ENCODE measurements at regions not wholly inside any gene's neighbourhood (a gene's known extent, or its start where the extent isn't known, plus 50 kb on each side); places are given as distances from the start of the nearest gene placed in this dataset.

- Histone ChIP-seq H3K9me3 (no peaks in the 10 kb centered on the region), H3K36me3 (no peaks in the 10 kb centered on the region), H3K4me3 (no peak overlapping the region), H3K4me1 (replicated peaks) (no peaks in the 10 kb centered on the region), H3K27ac (no peak overlapping the region), H3K27me3 (replicated peaks; ENCODE audit: insufficient read depth) (no peaks in the 10 kb centered on the region)
- TF ChIP-seq POLR2A (IDR thresholded peaks at IDR 0.05), result no peak
- TF ChIP-seq, protein P1, sequence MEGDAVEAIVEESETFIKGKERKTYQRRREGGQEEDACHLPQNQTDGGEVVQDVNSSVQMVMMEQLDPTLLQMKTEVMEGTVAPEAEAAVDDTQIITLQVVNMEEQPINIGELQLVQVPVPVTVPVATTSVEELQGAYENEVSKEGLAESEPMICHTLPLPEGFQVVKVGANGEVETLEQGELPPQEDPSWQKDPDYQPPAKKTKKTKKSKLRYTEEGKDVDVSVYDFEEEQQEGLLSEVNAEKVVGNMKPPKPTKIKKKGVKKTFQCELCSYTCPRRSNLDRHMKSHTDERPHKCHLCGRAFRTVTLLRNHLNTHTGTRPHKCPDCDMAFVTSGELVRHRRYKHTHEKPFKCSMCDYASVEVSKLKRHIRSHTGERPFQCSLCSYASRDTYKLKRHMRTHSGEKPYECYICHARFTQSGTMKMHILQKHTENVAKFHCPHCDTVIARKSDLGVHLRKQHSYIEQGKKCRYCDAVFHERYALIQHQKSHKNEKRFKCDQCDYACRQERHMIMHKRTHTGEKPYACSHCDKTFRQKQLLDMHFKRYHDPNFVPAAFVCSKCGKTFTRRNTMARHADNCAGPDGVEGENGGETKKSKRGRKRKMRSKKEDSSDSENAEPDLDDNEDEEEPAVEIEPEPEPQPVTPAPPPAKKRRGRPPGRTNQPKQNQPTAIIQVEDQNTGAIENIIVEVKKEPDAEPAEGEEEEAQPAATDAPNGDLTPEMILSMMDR (IDR thresholded peaks at IDR 0.05), result no peak
- TF ChIP-seq POLR2AphosphoS5 (IDR thresholded peaks at IDR 0.05), result no peak
- 54% methylated on average over 2 of the region's 2 CpGs for WGBS
- intact Hi-C loops (cut with DNase I), result no loop called here
- DNase-seq (ENCODE audit: low spot score), result no peak
Observed at GRCh38 chr7:69259445-69259844, 338.8 kb upstream of the AUTS2 start.

DNA sequence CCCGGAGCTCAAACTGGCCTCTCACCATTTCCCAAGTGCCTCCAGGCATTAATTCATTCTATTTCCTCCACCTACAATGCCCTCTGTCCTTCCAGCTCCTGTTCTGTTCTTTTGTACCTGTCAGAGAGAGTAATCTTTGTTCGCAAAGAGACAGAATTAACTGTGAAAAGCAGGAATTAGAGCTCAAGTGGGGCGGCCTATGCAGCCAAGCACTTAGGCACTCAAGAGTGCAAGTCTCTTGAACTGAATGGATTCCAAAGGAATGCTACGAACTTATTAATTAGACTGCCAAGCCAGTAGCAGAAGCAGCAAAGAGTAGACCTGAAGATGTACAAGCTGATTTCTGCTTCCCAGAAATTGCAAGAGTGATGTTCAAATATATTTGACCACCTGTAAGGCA is 338.3 kb upstream of the AUTS2 start:
- no peak for TF ChIP-seq POLR2AphosphoS5 (IDR thresholded peaks at IDR 0.05)
- TF ChIP-seq POLR2A (IDR thresholded peaks at IDR 0.05), result no peak
- TF ChIP-seq, protein P1 (IDR thresholded peaks at IDR 0.05), result no peak
- WGBS, result 85% methylated on average over 4 of the region's 4 CpGs
- Histone ChIP-seq H3K4me1 (replicated peaks) (no peaks in the 10 kb centered on the region), H3K27me3 (replicated peaks; ENCODE audit: insufficient read depth) (no peaks in the 10 kb centered on the region), H3K36me3 (no peaks in the 10 kb centered on the region), H3K4me3 (no peak overlapping the region), H3K9me3 (no peaks in the 10 kb centered on the region), H3K27ac (no peak overlapping the region)
- DNase-seq (ENCODE audit: low spot score), result no peak
- intact Hi-C loops (cut with DNase I), result no loop called here

DNA sequence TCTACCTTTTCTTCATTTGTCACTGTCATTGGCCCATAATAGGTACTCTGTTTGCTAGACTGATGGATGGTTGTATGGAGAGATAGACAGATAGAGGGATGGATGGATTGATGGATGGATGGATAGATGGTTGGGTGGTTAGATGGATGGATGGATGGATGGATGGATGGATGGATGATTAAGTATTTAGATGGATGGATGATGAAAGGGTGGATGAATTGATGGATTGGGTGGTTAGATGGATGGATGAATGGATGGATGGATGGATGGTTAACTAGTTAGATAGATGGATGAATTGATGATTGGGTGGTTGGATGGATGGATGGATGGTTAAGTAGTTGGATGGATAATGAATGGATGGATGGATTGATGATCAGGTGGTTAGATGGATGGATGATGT is 334.7 kb upstream of the AUTS2 start:
- no peaks in the 10 kb centered on the region for H3K9me3 ChIP-seq
- intact Hi-C loops (cut with DNase I), result no loop called here
- H3K27me3 ChIP-seq (replicated peaks; ENCODE audit: insufficient read depth), result no peaks in the 10 kb centered on the region
- no peaks in the 10 kb centered on the region for H3K4me1 ChIP-seq (replicated peaks)
- no peak overlapping the region for H3K4me3 ChIP-seq
- H3K27ac ChIP-seq, result no peak overlapping the region
- H3K36me3 ChIP-seq, result no peaks in the 10 kb centered on the region
- TF ChIP-seq, protein P1 (IDR thresholded peaks at IDR 0.05), result no peak
- TF ChIP-seq POLR2AphosphoS5 (IDR thresholded peaks at IDR 0.05) (no peak), POLR2A (IDR thresholded peaks at IDR 0.05) (no peak)
- DNase-seq (ENCODE audit: low spot score), result no peak

DNA sequence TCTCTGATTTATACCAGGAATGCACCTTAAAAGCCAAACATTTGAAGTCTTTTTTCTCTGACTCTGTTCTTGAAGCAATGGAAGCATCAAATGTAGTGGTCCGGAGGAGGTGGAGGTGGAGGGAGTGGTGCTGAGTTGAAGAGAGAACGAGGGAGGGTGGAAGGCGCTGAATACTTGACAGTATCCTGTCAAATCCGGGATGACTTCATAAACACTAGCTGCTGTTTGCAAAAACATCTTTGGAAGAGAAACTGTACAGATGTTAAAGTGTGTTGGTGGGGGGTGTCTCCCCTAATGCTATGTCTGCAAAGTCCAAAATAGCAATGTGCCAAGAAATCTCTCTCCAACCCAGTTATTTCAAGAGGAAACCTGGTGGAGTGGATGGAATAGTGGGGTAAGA is 328.5 kb upstream of the AUTS2 start:
- DNase-seq (ENCODE audit: low spot score), result no peak
- H3K36me3 ChIP-seq, result no peaks in the 10 kb centered on the region
- 68% methylated on average over 4 of the region's 4 CpGs for WGBS
- no peaks in the 10 kb centered on the region for H3K27me3 ChIP-seq (replicated peaks; ENCODE audit: insufficient read depth)
- no peak overlapping the region for H3K27ac ChIP-seq
- no peaks in the 10 kb centered on the region for H3K9me3 ChIP-seq
- intact Hi-C loops (cut with DNase I), result no loop called here
- H3K4me3 ChIP-seq, result no peak overlapping the region
- no peaks in the 10 kb centered on the region for H3K4me1 ChIP-seq (replicated peaks)
- no peak for TF ChIP-seq POLR2A (IDR thresholded peaks at IDR 0.05)
- TF ChIP-seq, protein P1 (IDR thresholded peaks at IDR 0.05), result no peak
- no peak for TF ChIP-seq POLR2AphosphoS5 (IDR thresholded peaks at IDR 0.05)

DNA sequence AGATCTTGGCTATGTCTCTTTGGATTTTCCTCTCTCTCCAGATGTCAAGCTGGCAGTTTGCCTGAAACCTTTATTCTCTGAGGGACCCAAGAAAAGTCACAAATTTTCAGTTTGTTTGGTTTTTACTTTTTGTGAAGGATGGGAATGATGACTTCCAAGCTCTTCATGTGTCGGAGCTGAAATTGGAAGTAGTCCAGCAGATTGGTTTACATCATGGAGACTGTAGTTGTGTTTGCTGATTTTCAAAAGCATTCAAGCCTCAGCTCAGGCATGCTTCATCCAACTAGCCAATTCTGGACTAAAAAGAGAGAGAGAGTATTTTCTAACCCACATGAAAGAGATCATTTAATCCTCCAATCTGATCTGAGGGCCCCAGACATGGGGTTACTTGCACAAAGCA is 326.2 kb upstream of the AUTS2 start:
- 29% methylated on average over 1 of the region's 1 CpG for WGBS
- H3K4me1 ChIP-seq (replicated peaks), result no peaks in the 10 kb centered on the region
- H3K36me3 ChIP-seq, result no peaks in the 10 kb centered on the region
- no peak for DNase-seq (ENCODE audit: low spot score)
- TF ChIP-seq POLR2AphosphoS5 (IDR thresholded peaks at IDR 0.05), result no peak
- TF ChIP-seq, protein P1 (IDR thresholded peaks at IDR 0.05), result no peak
- no peak for TF ChIP-seq POLR2A (IDR thresholded peaks at IDR 0.05)
- intact Hi-C loops (cut with DNase I), result no loop called here
- H3K27ac ChIP-seq, result no peak overlapping the region
- H3K9me3 ChIP-seq, result no peaks in the 10 kb centered on the region
- no peak overlapping the region for H3K4me3 ChIP-seq
- no peaks in the 10 kb centered on the region for H3K27me3 ChIP-seq (replicated peaks; ENCODE audit: insufficient read depth)
